ENCODE measurements at regions not wholly inside any gene's neighbourhood (a gene's known extent, or its start where the extent isn't known, plus 50 kb on each side); places are given as distances from the start of the nearest gene placed in this dataset.

DNA sequence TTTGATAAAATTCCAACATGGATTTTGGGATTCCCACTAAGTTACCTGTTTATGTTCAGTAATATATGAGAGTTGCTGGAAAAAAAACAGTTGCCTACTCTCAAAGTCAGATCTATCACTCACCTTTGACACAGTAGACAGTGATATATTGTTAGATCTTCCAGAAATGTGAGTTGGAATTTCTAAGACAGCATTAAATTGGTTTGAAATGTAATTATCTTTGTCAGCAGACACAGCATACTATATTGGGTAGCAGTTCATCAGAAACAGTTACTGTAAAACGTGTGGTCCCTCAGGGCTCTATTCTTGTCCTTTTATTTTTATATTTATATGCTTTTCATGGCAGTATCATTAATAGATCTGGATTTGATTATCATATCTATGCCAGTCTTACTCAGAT is 433.6 kb upstream of the ARRDC3 start:
- TF ChIP-seq EZH2phosphoT487 (IDR thresholded peaks at IDR 0.05; ENCODE audit: low read depth), result no peak
- TF ChIP-seq, protein P1, sequence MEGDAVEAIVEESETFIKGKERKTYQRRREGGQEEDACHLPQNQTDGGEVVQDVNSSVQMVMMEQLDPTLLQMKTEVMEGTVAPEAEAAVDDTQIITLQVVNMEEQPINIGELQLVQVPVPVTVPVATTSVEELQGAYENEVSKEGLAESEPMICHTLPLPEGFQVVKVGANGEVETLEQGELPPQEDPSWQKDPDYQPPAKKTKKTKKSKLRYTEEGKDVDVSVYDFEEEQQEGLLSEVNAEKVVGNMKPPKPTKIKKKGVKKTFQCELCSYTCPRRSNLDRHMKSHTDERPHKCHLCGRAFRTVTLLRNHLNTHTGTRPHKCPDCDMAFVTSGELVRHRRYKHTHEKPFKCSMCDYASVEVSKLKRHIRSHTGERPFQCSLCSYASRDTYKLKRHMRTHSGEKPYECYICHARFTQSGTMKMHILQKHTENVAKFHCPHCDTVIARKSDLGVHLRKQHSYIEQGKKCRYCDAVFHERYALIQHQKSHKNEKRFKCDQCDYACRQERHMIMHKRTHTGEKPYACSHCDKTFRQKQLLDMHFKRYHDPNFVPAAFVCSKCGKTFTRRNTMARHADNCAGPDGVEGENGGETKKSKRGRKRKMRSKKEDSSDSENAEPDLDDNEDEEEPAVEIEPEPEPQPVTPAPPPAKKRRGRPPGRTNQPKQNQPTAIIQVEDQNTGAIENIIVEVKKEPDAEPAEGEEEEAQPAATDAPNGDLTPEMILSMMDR (IDR thresholded peaks at IDR 0.05; ENCODE audit: low read depth, low read length), result no peak

All from OCI-LY3 (cell line).